Stimulated activated CD4-positive, alpha-beta T cell treated with anti-CD3 and anti-CD28 coated beads, TNF-alpha, amount 100 ng/mL, for 1 hour (primary cell): ENCODE measurements at regions not wholly inside any gene's neighbourhood (a gene's known extent, or its start where the extent isn't known, plus 50 kb on each side); places are given as distances from the start of the nearest gene placed in this dataset.

Experiments used
- DNase-seq, 3 donors: peaks; one replicate each; pipeline ENCODE4 v3.0.0-alpha.2; 2020; ENCODE audit warnings: low read depth in 3 of 3, low spot score in 1 of 3

DNA sequence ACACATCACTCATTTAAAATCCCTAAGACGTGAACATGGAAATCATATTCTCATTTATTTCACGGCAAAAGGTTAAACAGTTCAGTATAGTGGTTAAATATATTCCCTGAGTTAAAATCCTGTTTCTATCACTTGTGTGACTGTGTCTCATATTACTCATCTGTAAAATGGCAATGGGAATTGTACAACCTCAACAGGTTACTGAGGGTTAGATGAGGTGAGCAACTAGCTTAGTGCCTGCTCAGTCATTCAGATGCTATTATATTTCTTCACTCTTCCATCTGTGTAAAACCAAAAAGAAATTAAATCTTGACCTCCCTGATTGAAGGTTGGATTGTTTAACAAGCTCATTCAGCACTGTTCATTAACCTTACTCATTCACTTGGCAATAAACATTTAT is 212.4 kb upstream of the STK17B start:
- no peak for DNase-seq

DNA sequence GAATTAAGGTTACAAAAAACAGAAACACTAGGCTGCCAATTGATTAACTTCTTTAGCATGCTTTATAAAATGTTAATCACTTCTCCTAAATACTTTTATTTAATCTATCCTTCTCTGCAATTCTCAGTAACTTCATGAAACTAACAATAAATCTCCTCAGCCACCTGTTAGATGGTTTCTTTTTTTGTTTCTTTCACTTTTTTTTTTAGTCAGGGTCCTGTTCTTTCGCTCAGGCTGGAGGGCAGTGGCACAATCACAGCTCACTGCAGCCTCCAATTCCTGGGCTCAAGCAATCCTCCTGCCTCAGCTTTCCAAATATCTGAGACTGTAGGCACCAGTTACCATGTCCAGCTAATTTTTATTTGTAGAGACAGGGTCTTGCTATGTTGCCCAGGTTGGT is 213.4 kb upstream of the STK17B start:
- no peak for DNase-seq

DNA sequence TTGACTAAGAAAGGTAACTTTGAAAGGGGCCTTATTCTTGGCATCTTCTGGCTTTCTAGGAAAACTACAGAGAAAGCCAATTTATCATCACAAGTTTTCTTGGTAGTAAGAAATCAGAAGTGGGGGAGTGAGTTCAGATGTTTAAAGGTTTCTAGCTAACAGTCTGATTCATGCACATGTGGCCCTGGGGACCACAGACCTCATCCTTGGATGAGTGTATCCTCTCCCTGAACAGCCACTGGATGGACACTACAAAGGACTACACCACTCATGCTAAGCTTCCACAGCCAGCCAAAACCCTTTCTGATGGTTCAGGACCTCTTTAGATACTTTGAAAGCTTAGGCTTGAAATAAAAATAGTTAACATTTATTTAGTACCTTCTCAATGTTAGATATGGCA is 218.3 kb upstream of the STK17B start:
- DNase-seq: no peak

DNA sequence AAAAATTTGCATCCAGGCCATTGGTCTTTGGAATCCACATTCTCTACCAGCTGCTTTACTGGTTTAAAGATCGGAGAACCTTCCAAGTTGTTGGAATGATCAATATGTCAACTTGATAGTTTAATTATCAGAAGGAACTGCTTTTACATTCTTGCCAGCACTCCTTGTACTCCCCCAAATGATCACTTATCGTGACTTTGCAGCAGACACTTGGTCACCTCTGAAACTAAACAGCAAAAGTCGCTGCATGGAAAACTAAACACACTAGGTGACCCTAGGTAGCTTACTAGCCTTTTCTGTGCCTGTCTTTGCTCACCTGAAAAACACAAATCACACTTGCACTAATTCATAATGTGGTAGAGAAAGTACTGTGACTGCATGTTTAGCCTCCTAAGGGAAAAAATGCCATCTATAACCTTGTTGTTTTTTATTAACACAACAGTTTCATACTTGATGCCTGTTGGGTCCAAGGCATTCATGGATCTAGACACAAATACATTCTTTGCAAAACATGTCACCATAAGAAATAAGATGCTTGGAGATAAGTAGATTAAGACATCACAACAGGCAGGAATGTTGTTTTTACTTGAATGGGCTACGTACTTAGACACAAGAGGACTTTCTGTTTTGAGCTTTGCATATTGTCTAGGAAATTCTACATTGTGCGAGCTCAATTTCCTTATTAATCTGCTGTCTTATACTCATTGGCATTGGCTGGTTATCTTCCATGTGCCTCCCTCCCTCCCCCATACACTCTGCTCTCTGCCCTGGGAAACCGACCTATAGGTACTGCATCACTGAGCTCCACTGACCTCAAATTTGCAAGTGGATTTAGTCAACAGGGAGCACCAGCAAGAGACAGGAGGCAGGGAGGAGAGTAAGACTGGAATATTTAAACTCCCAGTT is 219.1 kb upstream of the STK17B start:
- no peak for DNase-seq

DNA sequence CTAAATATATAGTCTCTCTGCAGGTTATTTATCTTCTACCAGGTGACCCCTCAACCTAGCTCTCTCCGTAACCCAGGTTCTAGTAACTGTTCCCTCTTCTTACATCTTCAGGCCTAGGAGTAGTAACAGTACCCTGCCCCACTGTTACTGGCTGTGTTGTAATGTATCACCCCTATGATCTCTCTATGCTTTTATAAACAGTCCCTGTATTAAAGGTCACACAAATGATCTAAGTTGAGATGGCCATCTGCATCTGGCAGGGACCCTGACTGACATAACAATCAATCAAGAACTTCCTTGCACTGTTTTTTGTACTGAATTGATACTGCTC is 219.7 kb upstream of the STK17B start:
- DNase-seq: no peak

DNA sequence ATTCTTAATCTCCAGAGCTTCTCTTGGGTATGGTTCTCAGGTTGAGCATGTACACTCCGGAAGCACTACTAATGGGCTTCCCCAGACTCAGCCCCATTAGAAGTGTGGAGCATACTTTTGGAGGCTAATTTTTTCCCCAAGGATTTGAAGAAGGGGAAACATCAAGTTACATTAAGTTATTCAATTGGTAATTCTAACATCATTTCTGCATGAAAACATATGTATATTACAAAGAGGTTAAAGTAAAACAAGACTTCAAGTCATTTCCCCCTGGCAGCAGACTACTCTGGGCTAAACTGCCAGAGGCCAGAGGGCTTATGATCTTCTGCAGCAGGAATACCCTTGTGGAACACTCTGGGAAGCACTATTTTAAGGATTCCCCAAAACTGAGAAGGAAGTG is 227.7 kb upstream of the STK17B start:
- DNase-seq: no peak

DNA sequence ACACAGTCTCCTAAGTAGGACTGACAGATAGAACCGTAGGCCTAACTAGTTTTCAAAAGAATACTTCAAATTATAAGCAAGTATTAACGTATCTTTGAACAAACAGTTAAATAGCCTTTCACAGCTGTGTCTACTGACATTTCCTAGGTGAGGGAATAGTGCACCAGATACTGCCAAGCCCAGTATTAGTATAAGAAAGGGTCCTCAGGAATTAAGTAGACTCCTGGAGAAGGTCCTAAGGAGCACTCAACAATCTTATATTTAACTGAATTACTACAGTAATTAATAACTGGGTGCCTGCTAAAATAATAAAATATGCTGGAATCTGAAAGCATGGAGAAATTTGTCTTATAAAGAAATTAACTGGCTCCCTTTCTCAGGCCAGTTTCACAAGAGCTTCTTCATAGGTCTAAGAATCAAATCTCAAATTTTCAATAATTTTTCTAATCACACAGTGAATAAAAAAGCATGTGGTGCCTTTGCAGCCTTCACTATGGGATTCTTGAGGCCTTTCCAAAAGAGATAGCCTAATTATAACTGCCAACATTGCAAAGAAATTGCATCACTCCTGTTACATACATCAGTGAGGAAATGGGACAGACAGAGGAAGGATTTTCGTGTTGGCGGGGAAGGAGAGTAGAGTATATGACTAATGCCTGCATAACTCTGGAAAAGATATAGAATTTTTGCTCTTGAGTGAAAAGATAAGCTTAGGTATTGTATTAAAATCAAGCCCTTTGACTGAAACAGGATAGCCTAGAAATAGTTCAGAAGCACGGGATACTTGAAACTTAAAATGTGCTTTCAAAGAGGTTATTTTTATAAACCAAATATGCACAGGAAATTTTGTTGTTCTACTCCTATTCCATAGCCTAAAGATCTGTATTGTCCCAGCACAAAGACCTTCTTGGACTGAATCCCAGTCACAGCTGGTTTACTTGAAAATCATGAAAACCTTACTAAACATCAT is 228.6 kb upstream of the STK17B start:
- no peak for DNase-seq

DNA sequence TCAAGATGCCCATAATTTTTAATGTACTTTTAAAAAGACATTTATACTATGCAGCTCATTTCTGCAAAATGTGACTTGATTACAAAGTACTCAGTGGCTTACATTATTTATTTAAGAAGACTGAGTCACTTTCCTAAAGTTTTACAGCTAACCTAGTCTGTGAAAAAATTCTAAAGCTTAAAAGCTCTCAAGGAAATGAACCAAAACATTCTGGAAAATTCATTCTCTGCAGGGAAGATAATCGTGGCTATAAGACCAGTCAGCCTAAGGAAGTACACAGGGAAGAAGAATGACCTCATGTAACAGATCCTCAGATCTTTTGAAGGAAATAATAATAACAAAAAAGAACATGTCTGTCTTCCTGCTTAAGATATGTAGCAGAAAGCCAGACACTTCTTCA is 232.1 kb upstream of the STK17B start:
- DNase-seq: no peak

DNA sequence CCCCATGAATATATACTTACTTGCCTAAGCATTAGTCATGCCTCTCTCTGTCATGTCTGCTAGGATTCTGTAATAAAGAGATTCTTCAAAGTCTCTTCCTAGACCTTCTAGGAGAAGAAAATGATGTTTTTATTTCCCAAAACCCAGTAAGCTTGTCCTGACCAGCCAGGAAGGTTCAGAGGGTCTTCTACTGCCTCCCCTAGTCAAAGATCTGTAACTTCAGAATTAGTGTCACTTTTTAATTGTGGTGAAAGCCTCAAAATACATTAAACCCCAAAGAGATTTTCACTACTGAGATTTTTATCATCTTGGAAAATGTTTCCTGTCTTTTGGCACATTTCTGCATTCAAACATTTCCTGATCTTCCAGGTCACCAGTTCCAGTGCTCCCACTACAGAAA is 232.9 kb upstream of the STK17B start:
- no peak for DNase-seq

DNA sequence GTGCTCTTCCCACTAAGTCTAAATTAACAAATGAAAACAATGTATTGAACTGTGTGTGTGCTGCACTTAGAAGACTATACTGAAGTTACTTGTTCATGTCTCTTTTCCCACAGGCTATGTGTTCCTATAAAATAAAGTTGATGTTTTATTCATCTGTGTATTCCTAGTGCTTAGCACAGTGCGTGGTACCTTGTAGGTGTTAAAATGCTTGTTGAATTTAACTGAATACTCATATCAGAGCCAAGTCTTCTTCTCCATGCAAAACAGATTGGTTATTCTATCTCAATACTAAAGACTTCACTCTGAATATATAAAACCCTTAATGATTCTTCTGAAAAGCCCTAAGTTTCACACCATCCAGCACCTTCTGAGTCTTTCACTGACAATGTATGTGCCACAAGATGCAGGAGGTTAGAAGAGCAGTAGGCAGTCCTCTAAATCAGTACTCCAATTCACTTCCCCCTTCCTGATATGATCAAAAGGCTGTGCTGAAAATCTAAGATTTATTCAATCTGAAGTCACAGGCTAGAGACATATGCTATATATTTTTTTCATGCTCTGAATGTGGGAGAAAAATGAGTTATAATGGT is 231.7 kb upstream of the CCDC150 start:
- no peak for DNase-seq

DNA sequence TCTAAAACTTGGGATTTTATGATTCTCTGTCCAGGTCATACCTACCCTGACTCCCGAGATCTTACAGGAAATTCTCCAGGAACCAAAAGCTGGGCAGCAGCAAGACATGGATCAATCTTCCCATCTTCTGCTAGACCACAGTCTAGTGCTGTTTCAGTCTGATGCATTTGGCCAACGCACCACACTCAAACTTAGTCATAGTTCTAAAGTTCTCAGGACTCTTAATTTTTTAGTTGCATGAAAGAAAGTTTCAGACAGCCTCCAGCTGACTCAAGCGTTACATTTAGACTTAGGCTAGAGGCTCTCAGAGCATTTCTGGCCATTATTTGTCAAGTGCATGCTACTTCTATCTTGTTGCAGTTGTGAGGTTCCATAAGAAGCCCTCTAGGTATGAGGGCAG is 230.1 kb upstream of the CCDC150 start:
- DNase-seq: no peak

DNA sequence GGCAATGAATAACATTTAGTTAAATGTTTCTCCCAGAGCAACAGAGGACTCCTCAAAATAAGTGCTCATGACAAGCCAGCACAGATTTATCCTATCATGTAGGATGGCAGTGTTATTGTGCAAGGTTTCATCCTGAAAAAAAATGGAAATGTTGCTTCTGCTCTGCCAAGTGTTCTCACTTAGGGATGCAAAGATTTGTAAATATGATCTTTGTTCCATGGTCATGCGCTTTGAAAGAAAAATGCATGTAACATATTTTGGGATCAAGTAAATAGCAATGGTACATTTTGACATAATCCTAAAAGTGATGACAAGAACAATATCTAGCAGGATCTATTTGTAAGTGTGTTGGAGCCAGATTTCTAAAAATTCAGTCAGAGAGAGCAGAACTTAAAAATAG is 229.5 kb upstream of the CCDC150 start:
- no peak for DNase-seq

DNA sequence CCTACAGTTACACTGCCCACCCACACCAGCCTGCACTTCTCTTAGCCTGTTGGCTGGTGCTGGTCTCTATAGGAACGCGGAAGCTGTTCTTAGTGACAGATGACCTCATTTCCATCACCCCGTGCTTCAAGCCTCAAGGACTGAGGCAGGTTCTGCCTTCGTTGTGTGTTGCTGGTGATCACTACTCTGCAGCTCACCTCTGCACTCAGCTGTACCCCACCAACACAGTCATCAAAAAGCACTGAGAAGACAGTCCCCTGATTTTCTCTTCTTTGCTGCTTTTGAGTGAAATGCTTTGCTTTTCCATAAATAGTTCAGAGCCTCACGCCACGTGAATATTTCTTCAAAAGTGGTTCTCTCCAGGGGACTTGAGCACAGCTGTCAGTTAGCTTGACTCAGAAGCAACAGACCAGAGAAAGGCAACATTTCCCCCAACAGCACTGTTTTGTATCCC is 225.7 kb upstream of the CCDC150 start:
- no peak for DNase-seq

DNA sequence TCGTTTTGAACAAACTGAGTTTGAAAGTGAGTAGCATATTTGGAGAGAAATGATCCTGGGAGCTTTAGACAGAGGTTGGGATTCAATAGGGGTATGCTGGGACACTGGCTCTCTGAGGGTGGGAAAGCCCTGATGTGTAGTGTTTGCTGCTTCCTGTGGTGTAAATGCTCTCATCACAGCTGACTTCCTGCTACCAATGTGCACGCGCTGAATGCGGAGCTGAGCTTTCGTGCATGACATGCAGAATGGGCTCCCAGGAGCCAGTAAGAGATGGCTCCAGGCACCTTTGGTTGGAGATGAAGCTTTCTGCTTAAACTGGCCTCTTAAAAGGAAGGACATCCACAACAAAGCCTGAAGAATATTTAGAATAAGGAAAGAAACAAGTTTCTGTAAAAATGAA is 224.1 kb upstream of the CCDC150 start:
- no peak for DNase-seq

DNA sequence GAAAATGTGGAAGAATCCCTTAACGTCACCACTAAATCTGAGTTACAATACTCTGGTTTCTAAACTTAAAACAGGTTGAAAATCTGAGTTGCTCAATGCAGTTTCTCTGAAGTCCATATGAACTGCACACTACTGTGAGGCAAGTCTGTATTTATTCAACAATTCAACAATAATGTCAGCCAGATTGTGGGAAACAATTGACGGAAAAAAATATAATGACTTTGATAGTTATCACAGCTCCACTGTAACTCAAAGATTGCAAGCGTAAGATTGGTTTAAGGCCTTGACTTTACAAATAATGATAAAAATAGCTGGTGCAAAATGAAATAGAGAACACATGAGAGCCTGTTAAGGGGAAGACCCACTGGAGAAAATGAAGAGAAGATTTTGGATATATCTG is 219.4 kb upstream of the CCDC150 start:
- no peak for DNase-seq

DNA sequence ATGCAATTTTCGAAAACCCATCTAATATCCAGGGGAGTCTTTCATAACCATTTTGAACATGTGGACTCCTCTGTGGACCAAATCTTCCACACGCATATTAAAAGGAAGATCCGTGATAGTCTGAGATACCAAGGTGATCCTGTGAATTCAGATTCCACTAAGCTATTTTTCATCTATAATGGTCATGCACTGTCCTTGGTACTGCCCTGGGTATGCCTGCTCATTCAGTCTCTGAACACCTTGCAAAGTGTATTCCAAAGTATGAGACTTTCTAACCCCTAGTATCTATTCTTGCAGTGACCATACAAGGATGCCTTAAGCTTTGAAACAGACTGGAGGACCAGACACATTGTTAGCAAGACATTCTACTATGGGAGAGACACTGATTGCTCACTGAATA is 217.6 kb upstream of the CCDC150 start:
- no peak for DNase-seq

DNA sequence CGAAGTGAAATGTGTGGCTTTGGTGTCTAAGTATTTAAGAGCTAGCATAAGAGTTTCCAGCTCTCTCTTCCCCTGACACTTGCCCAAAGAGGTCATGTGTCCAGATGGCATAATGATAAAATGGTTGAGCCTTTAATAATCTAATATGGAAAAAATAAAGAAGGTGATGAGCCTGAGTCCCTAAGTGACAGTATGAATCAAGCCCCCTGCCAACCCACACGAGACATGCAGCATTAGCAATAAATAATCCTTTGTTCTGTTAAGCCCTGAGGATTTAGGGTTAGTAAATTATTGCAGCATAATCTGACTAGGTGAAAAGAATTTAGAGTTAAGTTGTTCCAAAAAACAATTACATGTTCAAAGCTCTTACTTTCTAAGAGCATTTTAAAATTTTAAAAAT is 217.2 kb upstream of the CCDC150 start:
- DNase-seq: no peak

DNA sequence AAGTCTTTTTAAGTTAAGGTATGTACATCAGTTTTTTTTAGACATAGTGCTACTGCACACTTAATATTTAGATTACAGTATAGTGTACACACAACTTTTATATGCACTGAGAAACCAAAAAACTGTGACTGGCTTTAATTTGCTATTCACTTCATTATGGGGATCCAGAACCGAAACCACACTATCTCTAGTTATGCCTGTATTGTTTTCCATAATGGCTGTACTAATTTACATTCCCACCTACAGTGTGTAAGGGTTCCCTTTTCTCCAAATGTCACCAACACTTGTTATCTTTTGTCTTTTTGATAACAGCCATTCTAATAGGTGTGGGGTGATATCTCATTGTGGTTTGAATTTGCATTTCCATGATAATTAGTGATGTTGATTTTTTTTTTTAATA is 213.4 kb upstream of the CCDC150 start:
- DNase-seq: no peak

DNA sequence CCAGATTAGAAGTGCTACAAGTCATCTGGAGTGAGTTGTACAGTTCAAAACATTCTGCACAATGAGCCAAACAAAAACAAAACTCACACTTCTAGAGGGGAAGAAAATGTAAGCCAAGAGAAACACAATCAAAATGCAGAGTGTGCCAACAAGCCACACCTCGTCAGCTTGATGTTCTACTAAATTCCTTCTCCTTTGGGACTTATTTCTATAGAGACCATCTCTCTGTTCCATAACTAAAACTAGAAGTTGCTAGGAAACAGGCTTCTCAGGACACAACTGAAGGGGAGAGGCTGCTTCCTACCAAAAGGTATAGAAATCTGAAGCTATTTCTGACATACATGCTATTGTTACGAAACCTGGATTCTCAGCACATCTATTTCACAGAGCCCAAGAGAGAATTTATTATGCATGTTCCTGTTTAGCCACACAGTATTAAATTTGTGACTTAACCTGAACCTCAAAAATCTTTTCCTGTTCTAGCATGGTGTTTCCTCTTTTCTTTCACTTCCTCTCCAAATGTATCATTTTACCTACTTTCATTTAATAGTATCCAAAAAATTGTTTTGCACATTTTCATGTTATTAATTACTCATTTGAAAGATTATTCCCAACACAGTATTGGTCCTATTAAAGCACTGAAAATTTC is 211.4 kb upstream of the CCDC150 start:
- DNase-seq: no peak

DNA sequence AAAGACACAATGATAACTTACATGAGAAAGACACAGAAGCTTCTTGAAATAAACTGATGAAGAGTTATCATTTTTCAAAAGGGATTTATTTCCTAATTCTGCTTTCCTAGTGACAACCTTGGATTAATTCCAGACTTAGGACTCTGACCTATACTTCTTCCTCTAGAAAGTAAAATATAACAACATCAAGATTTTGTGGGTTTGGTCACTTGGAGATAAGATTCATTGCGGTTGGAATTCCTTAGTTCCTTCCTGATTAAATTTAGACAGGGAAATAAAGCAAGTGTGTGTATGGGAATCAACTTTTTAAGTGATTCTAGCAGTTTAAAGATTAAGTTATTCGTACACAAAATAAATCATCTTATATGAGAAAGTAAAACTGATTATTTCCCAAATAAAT is 208.4 kb upstream of the CCDC150 start:
- DNase-seq: no peak

DNA sequence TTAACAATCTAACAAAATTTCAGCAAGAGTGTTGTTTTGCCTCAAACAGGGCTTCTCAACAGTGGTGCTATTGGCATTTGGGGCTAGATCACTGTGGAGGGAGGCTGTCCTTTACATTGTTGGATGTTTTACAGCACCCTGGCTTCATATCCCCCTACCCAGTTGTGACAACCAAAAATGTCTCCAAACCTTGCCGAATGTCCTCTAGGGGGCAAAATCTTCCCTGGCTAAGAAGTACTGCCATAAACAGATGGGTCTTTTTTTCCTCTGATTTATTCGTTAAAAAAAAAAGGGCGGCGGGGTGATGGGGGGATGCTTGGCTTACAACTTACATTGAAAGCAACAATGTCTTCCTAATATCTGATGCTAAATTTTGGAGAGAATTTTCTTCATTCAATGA is 207.6 kb upstream of the CCDC150 start:
- DNase-seq: no peak
